Tibial nerve (tissue), 3 donors: ENCODE measurements at regions not wholly inside any gene's neighbourhood (a gene's known extent, or its start where the extent isn't known, plus 50 kb on each side); places are given as distances from the start of the nearest gene placed in this dataset.

Experiments
- CTCF ChIP-seq, 5 experiments: fragments of 200-600 bp in 3 of 5; fragments of 450-650 bp in 2 of 5; sonication (generic) in 3 of 5; IDR thresholded peaks; one replicate each; pipeline ENCODE4 v1.5.1; 2016 to 2019; ENCODE audit warnings: antibody characterized with exemption in 5 of 5, mild to moderate bottlenecking in 3 of 5, moderate library complexity in 2 of 5
- POLR2A ChIP-seq, 2 donors: fragments of 450-650 bp; IDR thresholded peaks; one replicate each; pipeline ENCODE4 v1.6.1; 2017; ENCODE audit warnings: antibody characterized with exemption in 2 of 2, mild to moderate bottlenecking in 2 of 2, moderate library complexity in 2 of 2

DNA sequence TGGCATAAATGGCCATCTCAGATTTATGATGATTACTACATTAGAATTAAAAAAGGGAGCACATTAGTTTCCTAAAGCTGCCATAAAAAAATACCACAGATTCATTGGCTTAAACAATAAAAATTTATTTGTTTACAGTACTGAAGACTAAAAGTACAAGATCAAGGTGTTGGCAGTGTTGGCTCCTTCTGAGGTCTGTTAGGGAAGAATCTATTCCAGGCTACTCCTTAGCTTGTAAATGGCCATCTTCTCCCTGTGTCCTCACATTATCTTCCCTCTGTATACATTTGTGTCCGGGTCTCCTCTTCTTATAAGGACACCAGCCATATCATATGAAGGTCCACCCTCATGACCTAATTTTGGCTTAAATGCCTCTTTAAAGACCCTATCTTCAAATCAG is 341.0 kb downstream of the SLC7A11 start:
- TF ChIP-seq POLR2A (IDR thresholded peaks at IDR 0.05): no peak
- TF ChIP-seq CTCF (IDR thresholded peaks at IDR 0.05): no peak
